ENCODE measurements at regions not wholly inside any gene's neighbourhood (a gene's known extent, or its start where the extent isn't known, plus 50 kb on each side); places are given as distances from the start of the nearest gene placed in this dataset.

- Mint-ChIP-seq H3K27me3 (ENCODE audit: insufficient read depth, unreplicated experiment) (peaks cover 38% of the 10 kb centered on the region), H3K9me3 (ENCODE audit: unreplicated experiment) (no peaks in the 10 kb centered on the region), H3K4me1 (ENCODE audit: insufficient read depth, unreplicated experiment) (peaks cover 5% of the 10 kb centered on the region), H3K4me3 (ENCODE audit: unreplicated experiment) (no peak overlapping the region), H3K36me3 (ENCODE audit: insufficient read depth, unreplicated experiment) (no peaks in the 10 kb centered on the region), H3K27ac (ENCODE audit: low read depth, unreplicated experiment) (no peak overlapping the region)
- POLR2A ChIA-PET = no interaction called here
- intact Hi-C loops (cut with micrococcal nuclease) = no loop called here
- BruUV-seq (replicated peaks) = no TSS peak
- TF ChIP-seq CTCF (IDR thresholded peaks at IDR 0.05; ENCODE audit: unreplicated experiment) = no peak
- no peak for DNase-seq (ENCODE audit: unreplicated experiment)
- CTCF ChIA-PET = no interaction called here
These were observed 116.9 kb downstream of the TRIM29 start for GRCh38 chr11:120020981-120021380.

- Mint-ChIP-seq H3K27ac (ENCODE audit: low read depth, unreplicated experiment) (no peak overlapping the region), H3K27me3 (ENCODE audit: insufficient read depth, unreplicated experiment) (peaks cover 43% of the 10 kb centered on the region), H3K9me3 (ENCODE audit: unreplicated experiment) (no peaks in the 10 kb centered on the region), H3K4me1 (ENCODE audit: insufficient read depth, unreplicated experiment) (peaks cover 5% of the 10 kb centered on the region), H3K4me3 (ENCODE audit: unreplicated experiment) (no peak overlapping the region), H3K36me3 (ENCODE audit: insufficient read depth, unreplicated experiment) (no peaks in the 10 kb centered on the region)
- ChIA-PET CTCF (interaction anchor here (0.7 kb wide), 1 partner anchor 731 kb away, joined by 3 read pairs; no protein-coding TSS in a partner anchor), POLR2A (no interaction called here)
- DNase-seq (ENCODE audit: unreplicated experiment) = no peak
- intact Hi-C loops (cut with micrococcal nuclease) = no loop called here
- no peak for TF ChIP-seq CTCF (IDR thresholded peaks at IDR 0.05; ENCODE audit: unreplicated experiment)
- no TSS peak for BruUV-seq (replicated peaks)
These were observed 117.4 kb downstream of the TRIM29 start for GRCh38 chr11:120020486-120020885.

- H3K4me1 Mint-ChIP-seq (ENCODE audit: insufficient read depth, unreplicated experiment) = no peaks in the 10 kb centered on the region
- ChIA-PET CTCF (interaction anchor here (2.8 kb wide), 1 partner anchor 89 kb away, joined by 12 read pairs; no protein-coding TSS in a partner anchor), POLR2A (no interaction called here)
- TF ChIP-seq CTCF (IDR thresholded peaks at IDR 0.05; ENCODE audit: unreplicated experiment) = no peak
- H3K9me3 Mint-ChIP-seq (ENCODE audit: unreplicated experiment) = no peaks in the 10 kb centered on the region
- BruUV-seq (replicated peaks) = no TSS peak
- H3K4me3 Mint-ChIP-seq (ENCODE audit: unreplicated experiment) = no peak overlapping the region
- H3K27me3 Mint-ChIP-seq (ENCODE audit: insufficient read depth, unreplicated experiment) = peaks cover 54% of the 10 kb centered on the region
- H3K36me3 Mint-ChIP-seq (ENCODE audit: insufficient read depth, unreplicated experiment) = no peaks in the 10 kb centered on the region
- intact Hi-C loops (cut with micrococcal nuclease) = no loop called here
- DNase-seq (ENCODE audit: unreplicated experiment) = no peak
- no peak overlapping the region for H3K27ac Mint-ChIP-seq (ENCODE audit: low read depth, unreplicated experiment)
These were observed 118.7 kb downstream of the TRIM29 start for GRCh38 chr11:120019191-120019590.

- POLR2A ChIA-PET = no interaction called here
- no peak overlapping the region for H3K4me3 Mint-ChIP-seq (ENCODE audit: unreplicated experiment)
- intact Hi-C loops (cut with micrococcal nuclease) = no loop called here
These were observed 120.2 kb downstream of the TRIM29 start for GRCh38 chr11:120017582-120018150.

More at GRCh38 chr11:120017582-120018150, 120.2 kb downstream of the TRIM29 start:
- CTCF ChIA-PET = interaction anchor here (0.6 to 2.8 kb wide), 5 partner anchors 29 to 198 kb away, joined by 3 to 12 read pairs (median 3); no protein-coding TSS in a partner anchor
- Mint-ChIP-seq H3K27ac (ENCODE audit: low read depth, unreplicated experiment) (no peak overlapping the region), H3K27me3 (ENCODE audit: insufficient read depth, unreplicated experiment) (peaks cover 44% of the 10 kb centered on the region), H3K4me1 (ENCODE audit: insufficient read depth, unreplicated experiment) (no peaks in the 10 kb centered on the region), H3K36me3 (ENCODE audit: insufficient read depth, unreplicated experiment) (no peaks in the 10 kb centered on the region), H3K9me3 (ENCODE audit: unreplicated experiment) (no peaks in the 10 kb centered on the region)
- BruUV-seq (replicated peaks) = no TSS peak
- no peak for DNase-seq (ENCODE audit: unreplicated experiment)
- no peak for TF ChIP-seq CTCF (IDR thresholded peaks at IDR 0.05; ENCODE audit: unreplicated experiment)

All from MCF 10A (cell line).